ENCODE measurements at regions not wholly inside any gene's neighbourhood (a gene's known extent, or its start where the extent isn't known, plus 50 kb on each side); places are given as distances from the start of the nearest gene placed in this dataset.

DNA sequence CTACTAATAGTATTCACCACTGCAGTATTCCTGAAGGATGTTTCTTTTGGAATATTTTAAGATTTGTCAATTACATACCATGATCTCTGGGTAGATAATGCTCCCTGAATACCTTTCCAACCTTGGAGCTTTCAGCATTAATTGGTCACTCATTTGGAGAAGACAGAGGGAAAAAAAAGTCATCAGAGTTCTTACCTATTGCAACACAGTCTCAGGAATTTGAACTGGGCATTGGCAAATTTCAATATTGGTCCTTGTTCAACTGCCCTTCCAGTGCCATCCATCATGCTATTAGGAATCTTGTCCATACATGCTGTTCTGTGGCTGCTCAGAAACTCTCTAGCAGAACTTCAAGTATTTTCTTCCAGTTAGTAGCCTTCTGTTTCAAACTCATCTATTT is 83.6 kb upstream of the KCNJ3 start:
- Histone ChIP-seq H4K20me1 (ENCODE audit: insufficient read depth, poor library complexity, severe bottlenecking) (no peaks in the 10 kb centered on the region), H3K4me3 (no peak overlapping the region), H3K4me1 (ENCODE audit: insufficient read depth) (no peaks in the 10 kb centered on the region), H3K4me2 (no peak overlapping the region), H3K79me2 (no peaks in the 10 kb centered on the region), H3K9me3 (ENCODE audit: low read depth) (no peaks in the 10 kb centered on the region), H3K27ac (no peak overlapping the region), H3K27me3 (no peaks in the 10 kb centered on the region), H3K36me3 (replicated peaks; ENCODE audit: insufficient read depth, low read depth) (no peaks in the 10 kb centered on the region), H3K9me2 (replicated peaks; ENCODE audit: insufficient read depth) (no peaks in the 10 kb centered on the region), H2AFZ (no peak overlapping the region)
- no peak for DNase-seq (ENCODE audit: low spot score)
- no peak for TF ChIP-seq EZH2 (IDR thresholded peaks at IDR 0.05; ENCODE audit: borderline replicate concordance)
- TF ChIP-seq EZH2phosphoT487 (IDR thresholded peaks at IDR 0.05; ENCODE audit: low read depth, severe bottlenecking, unreplicated experiment): no peak
- TF ChIP-seq CTCF (IDR thresholded peaks at IDR 0.05; ENCODE audit: poor library complexity): no peak

- TF ChIP-seq CTCF (IDR thresholded peaks at IDR 0.05; ENCODE audit: poor library complexity) (no peak), EZH2 (IDR thresholded peaks at IDR 0.05; ENCODE audit: borderline replicate concordance) (no peak), EZH2phosphoT487 (IDR thresholded peaks at IDR 0.05; ENCODE audit: low read depth, severe bottlenecking, unreplicated experiment) (no peak)
- H3K27ac ChIP-seq: no peak overlapping the region
These were observed 81.8 kb upstream of the KCNJ3 start for GRCh38 chr2:154616659-154617058.

DNA sequence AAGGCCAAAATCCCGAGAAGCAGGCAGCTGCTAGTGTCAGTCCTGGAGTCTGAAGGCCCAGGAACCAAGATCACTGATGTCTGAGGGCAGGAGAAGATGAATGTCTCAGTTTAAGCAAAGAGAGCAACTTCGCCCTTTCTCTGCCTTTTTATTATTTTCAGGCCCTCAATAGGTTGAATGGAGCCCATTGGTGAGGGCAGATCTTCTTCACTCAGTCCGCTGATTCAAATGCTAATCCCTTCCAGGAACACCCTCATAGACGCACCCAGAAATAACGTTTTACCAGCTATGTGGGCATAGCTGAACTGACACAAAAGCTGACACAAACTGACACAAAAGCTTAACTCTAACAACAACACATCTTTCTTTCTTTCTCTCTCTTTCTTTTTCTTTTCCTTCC is 78.0 kb upstream of the KCNJ3 start:
- Histone ChIP-seq H3K36me3 (replicated peaks; ENCODE audit: insufficient read depth, low read depth) (no peaks in the 10 kb centered on the region), H3K4me2 (no peak overlapping the region), H3K9me3 (ENCODE audit: low read depth) (no peaks in the 10 kb centered on the region), H3K9me2 (replicated peaks; ENCODE audit: insufficient read depth) (no peaks in the 10 kb centered on the region), H3K79me2 (no peaks in the 10 kb centered on the region), H3K4me1 (ENCODE audit: insufficient read depth) (no peaks in the 10 kb centered on the region), H3K4me3 (no peak overlapping the region), H3K27ac (no peak overlapping the region), H4K20me1 (ENCODE audit: insufficient read depth, poor library complexity, severe bottlenecking) (no peaks in the 10 kb centered on the region), H2AFZ (no peak overlapping the region), H3K27me3 (no peaks in the 10 kb centered on the region)
- TF ChIP-seq EZH2phosphoT487 (IDR thresholded peaks at IDR 0.05; ENCODE audit: low read depth, severe bottlenecking, unreplicated experiment): no peak
- no peak for TF ChIP-seq EZH2 (IDR thresholded peaks at IDR 0.05; ENCODE audit: borderline replicate concordance)
- no peak for TF ChIP-seq CTCF (IDR thresholded peaks at IDR 0.05; ENCODE audit: poor library complexity)
- 73% methylated on average over 5 of the region's 5 CpGs for WGBS (ENCODE audit: low lambda C conversion rate, missing lambda C conversion rate)
- DNase-seq (ENCODE audit: low spot score): no peak

More at GRCh38 chr2:154616659-154617058, 81.8 kb upstream of the KCNJ3 start:
- H3K79me2 ChIP-seq: no peaks in the 10 kb centered on the region
- H3K9me3 ChIP-seq (ENCODE audit: low read depth): no peaks in the 10 kb centered on the region
- no peaks in the 10 kb centered on the region for H3K9me2 ChIP-seq (replicated peaks; ENCODE audit: insufficient read depth)
- no peaks in the 10 kb centered on the region for H4K20me1 ChIP-seq (ENCODE audit: insufficient read depth, poor library complexity, severe bottlenecking)
- 93% methylated on average over 15 of the region's 15 CpGs for WGBS (ENCODE audit: low lambda C conversion rate, missing lambda C conversion rate)
- DNase-seq (ENCODE audit: low spot score): no peak
- no peak overlapping the region for H3K4me3 ChIP-seq
- no peak overlapping the region for H3K4me2 ChIP-seq
- no peak overlapping the region for H2AFZ ChIP-seq
- no peaks in the 10 kb centered on the region for H3K36me3 ChIP-seq (replicated peaks; ENCODE audit: insufficient read depth, low read depth)
- no peaks in the 10 kb centered on the region for H3K27me3 ChIP-seq
- no peaks in the 10 kb centered on the region for H3K4me1 ChIP-seq (ENCODE audit: insufficient read depth)

DNA sequence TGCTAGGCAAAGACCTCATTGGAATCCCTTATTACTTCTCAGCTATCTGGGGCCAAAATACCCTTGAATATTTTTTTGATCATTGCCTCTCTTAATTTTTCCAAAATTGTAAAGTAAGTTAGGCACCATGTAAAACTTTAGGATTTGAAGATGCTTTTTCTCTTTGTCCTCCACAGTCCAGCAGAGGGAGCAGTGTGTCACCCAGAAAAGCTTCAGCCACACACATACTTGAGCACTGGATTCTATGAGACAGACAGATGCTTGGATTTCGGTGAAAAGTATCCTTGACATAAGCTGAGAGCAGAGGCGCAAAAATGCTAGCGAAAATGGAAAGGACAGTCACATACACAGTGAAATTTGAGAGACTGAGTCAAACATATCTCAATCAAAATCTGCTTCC is 74.7 kb upstream of the KCNJ3 start:
- H3K4me1 ChIP-seq (ENCODE audit: insufficient read depth): no peaks in the 10 kb centered on the region
- H3K79me2 ChIP-seq: no peaks in the 10 kb centered on the region
- no peaks in the 10 kb centered on the region for H3K27me3 ChIP-seq
- no peaks in the 10 kb centered on the region for H3K9me2 ChIP-seq (replicated peaks; ENCODE audit: insufficient read depth)
- no peak overlapping the region for H3K4me3 ChIP-seq
- peak; percentile 67 for DNase-seq (ENCODE audit: low spot score)
- H4K20me1 ChIP-seq (ENCODE audit: insufficient read depth, poor library complexity, severe bottlenecking): no peaks in the 10 kb centered on the region
- 45% methylated on average over 3 of the region's 3 CpGs for WGBS (ENCODE audit: low lambda C conversion rate, missing lambda C conversion rate)
- peak; percentile 85 for TF ChIP-seq CTCF (IDR thresholded peaks at IDR 0.05; ENCODE audit: poor library complexity)
- no peak for TF ChIP-seq EZH2 (IDR thresholded peaks at IDR 0.05; ENCODE audit: borderline replicate concordance)
- H3K9me3 ChIP-seq (ENCODE audit: low read depth): no peaks in the 10 kb centered on the region
- no peaks in the 10 kb centered on the region for H3K36me3 ChIP-seq (replicated peaks; ENCODE audit: insufficient read depth, low read depth)
- no peak overlapping the region for H3K27ac ChIP-seq
- H2AFZ ChIP-seq: no peak overlapping the region
- H3K4me2 ChIP-seq: no peak overlapping the region

Measured in hepatocyte (in vitro differentiated cells).